OCI-LY7 (cell line): ENCODE measurements at regions not wholly inside any gene's neighbourhood (a gene's known extent, or its start where the extent isn't known, plus 50 kb on each side); places are given as distances from the start of the nearest gene placed in this dataset.

Experiments
- BruUV-seq: library from RNA; stranded (reverse); fragments of 400-500 nt; replicated peaks from 2 replicates; lab custom pipeline; 2021; lab: Mats Ljungman, UMichigan
- CTCF ChIA-PET: fragments of 300-600 bp; sonication (Branson Sonifier 250); formaldehyde crosslinking; loops from one replicate; lab custom pipeline; 2022; ENCODE audit warnings: antibody characterized with exemption; ENCODE audit not compliant: unreplicated experiment; lab: Charles Lee
- POLR2A ChIA-PET: fragments of 300-600 bp; sonication (Branson Sonifier 250); formaldehyde crosslinking; loops from one replicate; lab custom pipeline; 2022; ENCODE audit warnings: antibody characterized with exemption; lab: Charles Lee
- DNase-seq: peaks from one replicate; pipeline ENCODE4 v3.0.0-alpha.2; 2015; ENCODE audit warnings: low spot score
- H2AFZ ChIP-seq: fragments of 200-600 bp; sonication (generic), shearing (Covaris generic); 2 replicates; pipeline ENCODE4 v1.6.1; 2014; ENCODE audit warnings: mild to moderate bottlenecking, antibody characterized with exemption, low read length, moderate library complexity
- H3K27ac ChIP-seq: fragments of 200-600 bp; sonication (generic); 2 replicates; pipeline ENCODE4 v1.5.1; 2014; ENCODE audit warnings: mixed run types, low read depth, mild to moderate bottlenecking, moderate library complexity, low read length, inconsistent platforms; ENCODE audit not compliant: poor library complexity, severe bottlenecking
- H3K36me3 ChIP-seq: fragments of 200-600 bp; sonication (generic); 2 replicates; pipeline ENCODE4 v1.6.1; 2014; ENCODE audit warnings: mild to moderate bottlenecking, antibody characterized with exemption, low read length, moderate library complexity, mixed read lengths; ENCODE audit not compliant: insufficient read depth
- H3K4me1 ChIP-seq: fragments of 200-600 bp; sonication (generic); 2 replicates; pipeline ENCODE4 v1.5.1; 2014; ENCODE audit warnings: mild to moderate bottlenecking, low read length; ENCODE audit not compliant: insufficient read depth, poor library complexity, severe bottlenecking
- H3K4me2 ChIP-seq: fragments of 200-600 bp; sonication (generic); 2 replicates; pipeline ENCODE4 v1.6.1; 2014; ENCODE audit warnings: mild to moderate bottlenecking, low read length
- H3K4me3 ChIP-seq: fragments of 200-600 bp; sonication (generic); 2 replicates; pipeline ENCODE4 v1.5.1; 2014; ENCODE audit warnings: mild to moderate bottlenecking, low read depth, low read length; ENCODE audit not compliant: poor library complexity, severe bottlenecking
- H3K79me2 ChIP-seq: fragments of 200-600 bp; sonication (generic); 2 replicates; pipeline ENCODE4 v1.6.1; 2016; ENCODE audit warnings: low read depth, mild to moderate bottlenecking, low read length, moderate library complexity, mixed read lengths; ENCODE audit not compliant: insufficient read depth
- H3K9me2 ChIP-seq: fragments of 200-600 bp; sonication (generic); 2 replicates; pipeline ENCODE4 v1.6.1; 2016; ENCODE audit warnings: mild to moderate bottlenecking, low read length, mixed read lengths; ENCODE audit not compliant: insufficient read depth
- H3K9me3 ChIP-seq: fragments of 200-600 bp; sonication (generic); 2 replicates; pipeline ENCODE4 v1.6.1; 2014; ENCODE audit warnings: mild to moderate bottlenecking, mixed run types, low read length, mixed read lengths
- H4K20me1 ChIP-seq: fragments of 200-600 bp; sonication (generic); 2 replicates; pipeline ENCODE4 v1.6.1; 2014; ENCODE audit warnings: mild to moderate bottlenecking, antibody characterized with exemption, low read length, moderate library complexity, mixed read lengths; ENCODE audit not compliant: insufficient read depth
- CTCF ChIP-seq: fragments of 200-600 bp; sonication (generic); conservative IDR thresholded peaks from 2 replicates; pipeline ENCODE4 v1.5.1; 2014; ENCODE audit warnings: mild to moderate bottlenecking, antibody characterized with exemption, low read length, moderate library complexity, mixed read lengths
- EZH2phosphoT487 ChIP-seq: fragments of 200-600 bp; sonication (generic); IDR thresholded peaks from 2 replicates; pipeline ENCODE4 v1.6.1; 2018; ENCODE audit warnings: low read depth, borderline replicate concordance, mild to moderate bottlenecking, mixed run types, antibody characterized with exemption, low read length, moderate library complexity, mixed read lengths
- intact Hi-C: fragments of 100-400 bp; cut with micrococcal nuclease; formaldehyde crosslinking; loops from one replicate; pipeline ENCODE4 v1.10.0; 2022; ENCODE audit not compliant: unreplicated experiment

GRCh38 chr20:7571521-7572055 is 368.7 kb downstream of the HAO1 start:
- Histone ChIP-seq H3K36me3 (no peaks in the 10 kb centered on the region), H3K4me3 (no peak overlapping the region), H4K20me1 (no peaks in the 10 kb centered on the region), H3K9me2 (no peaks in the 10 kb centered on the region), H3K4me1 (no peaks in the 10 kb centered on the region), H3K27ac (no peak overlapping the region), H3K4me2 (no peak overlapping the region), H3K9me3 (no peaks in the 10 kb centered on the region), H2AFZ (peak overlapping the region; percentile 29; the same call in 1 of the 2 replicates), H3K79me2 (no peaks in the 10 kb centered on the region)
- ChIA-PET CTCF (no interaction called here), POLR2A (interaction anchor here (0.8 to 1.5 kb wide), 4 partner anchors 14 to 50 kb away, joined by 3 to 5 read pairs (median 4); no protein-coding TSS in a partner anchor)
- BruUV-seq: no TSS peak
- TF ChIP-seq CTCF: no peak
- no peak for TF ChIP-seq EZH2phosphoT487
- intact Hi-C loops: no loop called here
- no peak for DNase-seq

GRCh38 chr20:7579888-7580287 is 360.4 kb downstream of the HAO1 start:
- H3K4me1 ChIP-seq: no peaks in the 10 kb centered on the region
- ChIA-PET CTCF (no interaction called here), POLR2A (no interaction called here)
- TF ChIP-seq EZH2phosphoT487 (no peak), CTCF (no peak)
- H2AFZ ChIP-seq: no peak overlapping the region
- H3K36me3 ChIP-seq: no peaks in the 10 kb centered on the region
- BruUV-seq: no TSS peak
- H3K9me3 ChIP-seq: no peaks in the 10 kb centered on the region
- no peak overlapping the region for H3K4me3 ChIP-seq
- intact Hi-C loops: no loop called here
- no peaks in the 10 kb centered on the region for H4K20me1 ChIP-seq
- H3K27ac ChIP-seq: no peak overlapping the region
- DNase-seq: no peak
- H3K4me2 ChIP-seq: no peak overlapping the region
- H3K9me2 ChIP-seq: no peaks in the 10 kb centered on the region
- no peaks in the 10 kb centered on the region for H3K79me2 ChIP-seq

DNA sequence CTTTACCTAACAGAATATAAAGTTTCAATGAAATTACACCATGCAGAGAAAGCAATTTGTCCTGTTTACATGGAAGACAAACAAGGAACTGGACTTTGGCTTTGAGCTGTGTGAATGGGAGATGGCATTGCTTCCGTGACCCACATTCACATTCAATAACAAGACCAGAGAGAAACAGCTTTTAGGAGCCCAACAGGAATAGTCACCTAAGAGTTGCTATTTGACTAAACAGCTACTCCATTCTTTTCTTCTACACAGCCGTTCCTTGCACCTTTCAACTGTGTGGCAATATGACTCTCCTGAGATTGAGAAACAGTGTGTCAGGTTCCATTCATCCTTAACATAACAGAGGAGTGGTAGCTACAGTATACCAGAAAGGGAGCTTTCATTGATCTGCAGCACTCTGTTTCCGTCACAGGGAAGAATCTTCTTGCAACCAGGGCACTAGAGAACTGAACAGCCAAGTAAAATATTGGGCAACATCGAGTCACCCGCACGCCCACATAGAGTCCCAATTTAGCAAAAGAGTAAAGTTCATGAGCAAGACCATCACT is 355.1 kb downstream of the HAO1 start:
- TF ChIP-seq CTCF (no peak), EZH2phosphoT487 (no peak)
- intact Hi-C loops: no loop called here
- Histone ChIP-seq H3K4me1 (no peaks in the 10 kb centered on the region), H3K79me2 (no peaks in the 10 kb centered on the region), H3K36me3 (no peaks in the 10 kb centered on the region), H3K4me3 (no peak overlapping the region), H4K20me1 (no peaks in the 10 kb centered on the region), H3K9me2 (no peaks in the 10 kb centered on the region), H3K9me3 (no peaks in the 10 kb centered on the region), H3K27ac (no peak overlapping the region), H2AFZ (0 out of 2 replicates have a peak overlapping the region, but pooled peaks have one; percentile 13), H3K4me2 (no peak overlapping the region)
- CTCF ChIA-PET: no interaction called here
- POLR2A ChIA-PET: interaction anchor here (0.6 to 2.1 kb wide), 3 partner anchors 13 to 1853 kb away, joined by 4 to 5 read pairs (median 4); no protein-coding TSS in a partner anchor
- BruUV-seq: no TSS peak
- no peak for DNase-seq
